RCC 7860 (cell line): ENCODE measurements at regions not wholly inside any gene's neighbourhood (a gene's known extent, or its start where the extent isn't known, plus 50 kb on each side); places are given as distances from the start of the nearest gene placed in this dataset.

Experiments used
- DNase-seq: peaks from one replicate; pipeline ENCODE4 v3.0.0-alpha.2; 2015; ENCODE audit warnings: low spot score
- FAIRE-seq: peaks from 2 replicates; lab custom pipeline; 2012; peaks lifted over from hg19 to GRCh38; lab: Jason Lieb, UNC

GRCh38 chr9:99511723-99512122 lies 289.6 kb downstream of the SEC61B start:
- FAIRE-seq: no peak

GRCh38 chr9:99513441-99514112 lies 291.5 kb downstream of the SEC61B start:
- DNase-seq (no peak), FAIRE-seq (no peak)

More at GRCh38 chr9:99511723-99512122, 289.6 kb downstream of the SEC61B start:
- DNase-seq: no peak

GRCh38 chr9:99515093-99515492 lies 293.0 kb downstream of the SEC61B start:
- FAIRE-seq: no peak
- no peak for DNase-seq

DNA sequence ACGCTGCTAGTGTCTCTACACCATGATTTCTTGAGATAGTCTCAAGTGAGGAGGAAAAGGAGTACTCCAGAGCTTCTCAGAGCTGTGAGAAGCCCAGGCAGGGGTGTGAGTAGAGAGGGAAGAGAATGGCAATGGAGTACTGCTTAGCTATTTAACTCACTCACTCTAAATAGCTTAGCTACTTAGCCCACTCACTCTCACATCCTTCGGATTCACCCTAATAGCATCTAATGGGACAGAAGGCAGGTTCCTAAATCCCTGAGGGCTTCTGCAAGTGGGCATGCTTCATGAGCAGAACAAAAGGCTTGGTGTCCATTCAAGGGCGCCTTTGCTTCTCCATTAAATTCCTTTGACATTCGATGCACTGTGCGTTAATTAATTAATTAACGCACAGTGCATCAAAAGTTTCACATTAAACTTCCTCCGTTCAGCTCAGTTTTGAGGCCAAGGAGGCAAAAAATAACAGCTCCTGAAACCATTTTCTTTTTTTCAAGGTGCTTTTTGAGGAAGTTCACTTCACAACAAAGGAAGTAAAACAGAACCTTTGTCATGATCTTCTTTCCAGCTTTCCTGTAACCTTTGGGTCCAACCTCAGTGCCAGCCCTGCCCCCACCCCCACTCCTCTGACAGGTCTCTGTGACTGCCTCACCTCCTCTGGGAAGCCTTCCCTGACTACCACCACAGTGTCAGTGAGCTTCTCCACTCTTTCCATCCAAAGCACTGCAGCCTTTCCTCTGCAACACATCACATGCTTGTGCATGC lies 294.0 kb downstream of the SEC61B start:
- no peak for FAIRE-seq

GRCh38 chr9:99516657-99517049 lies 294.6 kb downstream of the SEC61B start:
- no peak for DNase-seq
- FAIRE-seq: no peak

More for the DNA sequence above, 294.0 kb downstream of the SEC61B start:
- no peak for DNase-seq

DNA sequence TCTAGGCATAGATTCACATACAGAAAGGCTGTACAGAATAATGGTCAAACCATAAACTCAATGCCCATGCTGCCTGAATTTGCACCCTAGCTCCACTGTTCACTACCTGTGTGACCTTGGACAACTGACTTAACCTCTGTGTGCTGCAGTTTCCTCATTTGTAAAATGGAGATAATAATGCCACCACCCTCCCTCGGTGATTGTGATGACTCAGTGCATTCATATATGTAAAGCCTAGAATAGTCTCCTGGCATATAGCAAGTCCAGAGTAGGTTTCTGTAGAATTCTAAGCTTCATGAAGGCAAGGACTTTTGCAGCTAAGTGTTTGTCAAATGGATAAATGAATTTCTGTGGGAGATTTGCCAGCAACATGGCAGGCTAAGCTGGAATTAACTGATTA lies 297.8 kb upstream of the NR4A3 start:
- DNase-seq (no peak), FAIRE-seq (no peak)

- FAIRE-seq (no peak), DNase-seq (no peak)
These were observed 290.4 kb upstream of the NR4A3 start for GRCh38 chr9:99531313-99531712.

- FAIRE-seq: no peak
- DNase-seq: no peak
These were observed 288.3 kb upstream of the NR4A3 start for GRCh38 chr9:99533421-99533820.

GRCh38 chr9:99537996-99538395 lies 283.7 kb upstream of the NR4A3 start:
- no peak for FAIRE-seq
- no peak for DNase-seq

DNA sequence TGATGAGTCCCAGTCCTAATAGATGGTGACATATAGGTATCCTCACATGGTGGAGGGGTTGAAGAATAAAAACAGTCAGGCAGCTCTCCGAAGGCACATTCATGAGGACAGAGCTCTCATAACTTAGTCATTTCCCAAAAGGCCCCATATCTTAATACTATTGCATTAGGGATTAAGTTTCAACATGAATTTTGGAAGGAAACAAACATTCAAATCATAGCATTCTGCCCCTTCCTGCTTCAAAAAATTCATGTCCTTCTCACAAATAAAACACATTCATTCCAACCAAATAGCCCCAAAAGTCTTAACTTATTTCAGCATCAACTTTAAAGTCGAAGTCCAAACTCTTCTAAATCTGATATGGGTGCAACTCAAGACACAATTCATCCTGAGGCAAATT lies 277.2 kb upstream of the NR4A3 start:
- FAIRE-seq (no peak), DNase-seq (no peak)

GRCh38 chr9:99549441-99549840 lies 272.2 kb upstream of the NR4A3 start:
- DNase-seq (no peak), FAIRE-seq (no peak)

DNA sequence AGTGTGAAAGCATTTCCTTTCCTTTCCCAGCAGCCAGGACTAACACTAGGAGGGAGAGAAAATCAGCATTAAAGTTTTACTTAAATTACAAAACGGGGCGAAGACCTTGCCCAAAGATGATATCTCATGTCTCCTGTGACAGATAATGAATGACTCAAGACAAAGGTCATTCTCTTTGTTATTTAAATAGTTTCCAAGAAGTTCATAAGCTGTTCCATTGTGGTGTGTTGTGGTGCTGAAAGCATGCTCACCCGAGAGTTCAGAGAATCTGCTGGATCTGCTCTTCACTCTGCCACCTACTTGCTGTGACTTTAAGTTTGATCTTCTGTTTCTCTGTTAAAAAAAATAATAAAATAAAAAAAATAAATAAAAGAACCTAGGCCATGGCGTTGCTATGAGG lies 265.9 kb upstream of the NR4A3 start:
- DNase-seq (no peak), FAIRE-seq (no peak)

DNA sequence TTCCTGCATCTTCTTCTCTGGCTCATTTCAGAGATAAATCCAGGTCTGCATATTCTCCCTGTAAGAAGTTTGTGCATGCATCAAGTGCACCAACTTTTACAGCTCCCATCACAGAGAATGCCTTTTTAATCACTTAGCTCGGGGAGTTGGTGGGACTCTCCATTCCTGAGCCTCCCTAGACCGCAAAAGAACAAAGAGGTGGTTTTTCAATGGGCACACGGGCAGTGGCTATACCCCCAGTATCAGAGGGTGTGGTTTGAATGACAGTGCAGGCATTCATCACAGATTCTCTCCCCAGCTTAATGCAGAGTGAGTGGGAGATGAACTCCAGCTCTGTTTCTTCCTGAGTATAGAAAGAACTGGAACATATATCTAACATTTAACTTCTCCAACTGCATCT lies 264.7 kb upstream of the NR4A3 start:
- DNase-seq (no peak), FAIRE-seq (no peak)

DNA sequence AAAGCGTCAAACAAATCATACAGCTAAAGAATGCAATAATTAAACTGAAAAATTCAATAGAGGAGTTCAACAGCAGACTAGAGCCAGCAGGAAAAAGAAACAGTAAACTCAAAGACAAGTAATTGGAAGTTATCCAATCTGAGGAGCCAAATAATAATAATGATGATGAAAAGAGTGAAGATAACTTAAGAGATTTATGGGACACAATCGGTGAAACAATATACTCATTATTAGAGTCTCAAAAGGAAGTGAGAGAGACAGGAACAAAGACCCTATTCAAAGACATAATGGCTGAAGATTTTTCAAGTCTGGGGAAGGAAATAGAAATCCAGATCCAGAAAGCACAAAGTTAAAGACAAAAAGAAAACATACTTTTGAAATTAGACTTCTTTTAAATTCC lies 263.9 kb upstream of the NR4A3 start:
- DNase-seq: no peak

DNA sequence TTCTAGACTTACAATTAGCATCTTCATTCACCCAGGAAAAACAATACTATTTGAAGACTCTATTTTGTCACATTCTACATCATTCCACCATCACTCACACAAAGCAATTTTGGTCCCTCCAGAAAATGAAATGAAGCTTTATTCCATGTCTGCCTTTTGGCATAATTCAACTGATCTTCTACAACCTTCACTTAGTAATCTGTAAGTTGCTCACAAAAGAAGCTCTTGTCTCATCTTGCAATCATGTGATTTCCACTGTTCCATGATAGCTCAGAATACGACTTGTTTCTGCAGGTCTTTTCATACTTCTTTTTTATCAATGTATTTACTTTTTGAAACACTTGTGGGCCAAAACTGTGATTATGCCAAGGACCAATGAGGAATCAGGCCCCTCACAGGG lies 261.9 kb upstream of the NR4A3 start:
- no peak for DNase-seq
- no peak for FAIRE-seq

More for the DNA sequence above, 263.9 kb upstream of the NR4A3 start:
- no peak for FAIRE-seq

GRCh38 chr9:99560561-99560960 lies 261.1 kb upstream of the NR4A3 start:
- FAIRE-seq: no peak
- no peak for DNase-seq

- FAIRE-seq (no peak), DNase-seq (no peak)
These were observed 260.2 kb upstream of the NR4A3 start for GRCh38 chr9:99561509-99561917.

GRCh38 chr9:99561961-99562565 lies 259.6 kb upstream of the NR4A3 start:
- FAIRE-seq: no peak

DNA sequence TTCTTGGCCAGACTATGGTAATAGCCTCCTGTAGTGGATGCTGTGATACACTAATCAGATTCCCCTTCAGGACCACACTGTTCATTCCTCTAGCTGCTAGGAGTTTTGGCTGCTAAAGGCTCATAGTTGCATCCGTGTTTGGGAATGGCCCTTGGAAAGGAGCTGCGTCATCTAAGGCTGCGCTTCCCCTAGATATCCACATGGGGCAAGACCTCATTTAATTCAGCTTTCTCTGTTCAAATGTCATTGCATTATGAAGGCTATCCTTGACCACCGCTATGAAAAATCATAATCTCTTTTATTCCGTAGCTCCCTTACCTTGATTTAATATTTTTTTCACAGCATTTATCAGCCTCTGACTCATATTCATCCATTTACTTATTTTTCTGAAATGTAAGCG lies 258.3 kb upstream of the NR4A3 start:
- no peak for FAIRE-seq
- DNase-seq: no peak

More at GRCh38 chr9:99561961-99562565, 259.6 kb upstream of the NR4A3 start:
- DNase-seq: no peak

DNA sequence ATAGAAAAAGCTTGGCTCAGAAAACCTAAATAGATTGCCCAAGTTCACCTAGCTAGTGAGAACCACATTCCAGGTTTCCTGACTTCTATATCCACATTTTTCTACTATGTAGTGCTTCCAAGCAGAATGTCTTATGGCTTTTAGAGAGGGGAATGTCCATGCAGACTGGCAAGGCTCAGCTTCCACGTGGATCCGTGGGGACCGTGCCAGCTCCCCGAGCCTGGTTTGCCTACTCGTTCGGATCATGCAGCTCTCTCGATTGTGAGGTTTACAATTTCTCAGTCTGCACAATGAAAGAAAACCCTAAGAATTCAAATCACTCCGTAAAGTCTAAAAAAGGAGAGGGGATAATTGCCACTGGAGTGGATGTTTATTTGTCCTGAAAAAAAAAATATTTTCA lies 256.5 kb upstream of the NR4A3 start:
- no peak for DNase-seq

GRCh38 chr9:99567436-99567835 lies 254.2 kb upstream of the NR4A3 start:
- DNase-seq: no peak
- FAIRE-seq: no peak

More for the DNA sequence above, 256.5 kb upstream of the NR4A3 start:
- FAIRE-seq: no peak

DNA sequence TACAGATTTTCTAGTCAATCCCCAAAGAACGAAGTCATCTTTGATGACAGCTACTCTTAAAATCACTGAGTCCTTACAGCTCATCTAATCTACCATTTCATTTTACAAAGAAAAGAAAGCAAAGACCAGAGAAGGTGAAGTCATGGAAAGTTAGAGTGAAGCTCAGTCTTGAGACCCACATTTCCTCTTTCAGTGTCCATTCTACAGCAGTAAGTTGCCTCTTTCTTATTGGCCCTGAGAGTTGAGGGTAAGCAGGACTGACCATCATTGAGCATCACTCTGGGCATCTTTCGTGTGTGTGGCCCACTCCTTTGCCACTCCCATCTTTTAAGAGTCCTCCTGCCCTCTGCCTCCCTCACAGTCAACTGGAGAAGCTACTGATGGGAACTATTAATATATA lies 251.8 kb upstream of the NR4A3 start:
- DNase-seq (no peak), FAIRE-seq (no peak)
